Endodermal cell (in vitro differentiated cells): ENCODE measurements at regions not wholly inside any gene's neighbourhood (a gene's known extent, or its start where the extent isn't known, plus 50 kb on each side); places are given as distances from the start of the nearest gene placed in this dataset.

Experiments
- DNase-seq: peaks from one replicate; pipeline ENCODE4 v3.0.0-alpha.2; 2017
- H3K27ac ChIP-seq: 2 replicates; pipeline ENCODE4 v1.5.1; 2013; ENCODE audit warnings: mild to moderate bottlenecking, low read depth, low read length, moderate library complexity
- H3K27me3 ChIP-seq: 2 replicates; pipeline ENCODE4 v1.6.1; 2013; ENCODE audit warnings: mild to moderate bottlenecking, low read length, moderate library complexity; ENCODE audit not compliant: insufficient read depth, control insufficient read depth, poor library complexity, severe bottlenecking
- H3K36me3 ChIP-seq: 2 replicates; pipeline ENCODE4 v1.7.0; 2013; ENCODE audit warnings: mild to moderate bottlenecking, low read length, moderate library complexity; ENCODE audit not compliant: control insufficient read depth, insufficient read depth
- H3K4me1 ChIP-seq: one replicate; pipeline ENCODE4 v1.7.0; 2013; ENCODE audit warnings: low read length; ENCODE audit not compliant: control insufficient read depth, insufficient read depth
- H3K4me3 ChIP-seq: 2 replicates; pipeline ENCODE4 v1.5.1; 2013; ENCODE audit warnings: mild to moderate bottlenecking, low read length, moderate library complexity
- H3K9ac ChIP-seq: 2 replicates; pipeline ENCODE4 v1.6.1; 2013; ENCODE audit warnings: mild to moderate bottlenecking, low read length, moderate library complexity; ENCODE audit not compliant: poor library complexity, severe bottlenecking; ENCODE audit errors: extremely low read depth
- H3K9me3 ChIP-seq: 2 replicates; pipeline ENCODE4 v1.6.1; 2013; ENCODE audit warnings: mild to moderate bottlenecking, low read length, moderate library complexity; ENCODE audit not compliant: control insufficient read depth
- H3K27ac Mint-ChIP-seq: 2 replicates; pipeline ENCODE4 v1.8.0; 2020; ENCODE audit warnings: mixed read lengths
- H3K27me3 Mint-ChIP-seq: 2 replicates; pipeline ENCODE4 v1.8.0; 2021; ENCODE audit warnings: mild to moderate bottlenecking, mixed read lengths; ENCODE audit not compliant: insufficient read depth
- H3K36me3 Mint-ChIP-seq: 2 replicates; pipeline ENCODE4 v1.8.0; 2020; ENCODE audit warnings: low read depth, mixed read lengths
- H3K4me1 Mint-ChIP-seq: 2 replicates; pipeline ENCODE4 v1.8.0; 2020; ENCODE audit warnings: mixed read lengths
- H3K4me3 Mint-ChIP-seq: 2 replicates; pipeline ENCODE4 v1.8.0; 2020; ENCODE audit warnings: mild to moderate bottlenecking, moderate library complexity, mixed read lengths
- H3K9me3 Mint-ChIP-seq: 2 replicates; pipeline ENCODE4 v1.8.0; 2020; ENCODE audit warnings: mild to moderate bottlenecking, mixed read lengths
- WGBS, 2 experiments: methylation state at CpG; one replicate each; pipeline versions ENCODE4 v1.1.5 to v1.1.7; 2013; ENCODE audit warnings: missing lambda C conversion rate in 2 of 2, mixed read lengths in 1 of 2; ENCODE audit not compliant: insufficient coverage in 1 of 2, insufficient read length in 1 of 2; 5-methylcytosine and 5-hydroxymethylcytosine counted together
- TF ChIP-seq, protein P1 (sequence below): fragments of 200-600 bp; sonication (generic); conservative IDR thresholded peaks from 2 replicates; pipeline ENCODE4 v1.5.0; 2021; ENCODE audit warnings: antibody characterized with exemption, mild to moderate bottlenecking

DNA sequence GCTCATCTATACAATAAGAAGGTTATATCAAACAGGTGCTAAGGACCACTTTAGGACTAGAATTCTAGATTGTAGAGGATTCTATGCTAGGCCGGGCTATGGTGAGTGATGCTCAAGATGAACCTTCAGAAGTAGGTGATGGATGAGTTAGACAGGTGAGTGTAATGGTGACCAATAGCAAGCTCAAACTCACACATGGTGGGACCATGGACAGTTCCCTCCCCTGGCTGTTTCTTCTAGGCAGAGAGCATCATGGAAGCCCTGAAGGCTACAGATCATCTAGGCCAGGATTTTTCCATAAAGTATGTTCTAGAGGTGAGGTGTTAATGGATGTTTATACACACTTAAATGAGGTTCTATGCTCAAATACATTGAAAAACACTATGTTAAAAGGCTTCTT is 162.2 kb upstream of the WDR11 start:
- no peak overlapping the region for H3K27ac Mint-ChIP-seq
- peaks cover 25% of the 10 kb centered on the region for H3K4me1 Mint-ChIP-seq
- WGBS, 2 experiments, result 83 to 100% methylated on average over 1 of the region's 1 CpG
- H3K4me1 ChIP-seq, result peaks cover 13% of the 10 kb centered on the region
- H3K36me3 Mint-ChIP-seq, result no peaks in the 10 kb centered on the region
- no peak overlapping the region for H3K4me3 ChIP-seq
- DNase-seq, result peak; percentile 79
- no peak overlapping the region for H3K9ac ChIP-seq
- no peaks in the 10 kb centered on the region for H3K36me3 ChIP-seq
- no peak overlapping the region for H3K27ac ChIP-seq
- H3K4me3 Mint-ChIP-seq, result no peak overlapping the region
- peaks cover 9% of the 10 kb centered on the region for H3K9me3 Mint-ChIP-seq
- no peaks in the 10 kb centered on the region for H3K27me3 ChIP-seq
- no peaks in the 10 kb centered on the region for H3K27me3 Mint-ChIP-seq
- TF ChIP-seq, protein P1, sequence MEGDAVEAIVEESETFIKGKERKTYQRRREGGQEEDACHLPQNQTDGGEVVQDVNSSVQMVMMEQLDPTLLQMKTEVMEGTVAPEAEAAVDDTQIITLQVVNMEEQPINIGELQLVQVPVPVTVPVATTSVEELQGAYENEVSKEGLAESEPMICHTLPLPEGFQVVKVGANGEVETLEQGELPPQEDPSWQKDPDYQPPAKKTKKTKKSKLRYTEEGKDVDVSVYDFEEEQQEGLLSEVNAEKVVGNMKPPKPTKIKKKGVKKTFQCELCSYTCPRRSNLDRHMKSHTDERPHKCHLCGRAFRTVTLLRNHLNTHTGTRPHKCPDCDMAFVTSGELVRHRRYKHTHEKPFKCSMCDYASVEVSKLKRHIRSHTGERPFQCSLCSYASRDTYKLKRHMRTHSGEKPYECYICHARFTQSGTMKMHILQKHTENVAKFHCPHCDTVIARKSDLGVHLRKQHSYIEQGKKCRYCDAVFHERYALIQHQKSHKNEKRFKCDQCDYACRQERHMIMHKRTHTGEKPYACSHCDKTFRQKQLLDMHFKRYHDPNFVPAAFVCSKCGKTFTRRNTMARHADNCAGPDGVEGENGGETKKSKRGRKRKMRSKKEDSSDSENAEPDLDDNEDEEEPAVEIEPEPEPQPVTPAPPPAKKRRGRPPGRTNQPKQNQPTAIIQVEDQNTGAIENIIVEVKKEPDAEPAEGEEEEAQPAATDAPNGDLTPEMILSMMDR, result no peak
- H3K9me3 ChIP-seq, result no peaks in the 10 kb centered on the region

DNA sequence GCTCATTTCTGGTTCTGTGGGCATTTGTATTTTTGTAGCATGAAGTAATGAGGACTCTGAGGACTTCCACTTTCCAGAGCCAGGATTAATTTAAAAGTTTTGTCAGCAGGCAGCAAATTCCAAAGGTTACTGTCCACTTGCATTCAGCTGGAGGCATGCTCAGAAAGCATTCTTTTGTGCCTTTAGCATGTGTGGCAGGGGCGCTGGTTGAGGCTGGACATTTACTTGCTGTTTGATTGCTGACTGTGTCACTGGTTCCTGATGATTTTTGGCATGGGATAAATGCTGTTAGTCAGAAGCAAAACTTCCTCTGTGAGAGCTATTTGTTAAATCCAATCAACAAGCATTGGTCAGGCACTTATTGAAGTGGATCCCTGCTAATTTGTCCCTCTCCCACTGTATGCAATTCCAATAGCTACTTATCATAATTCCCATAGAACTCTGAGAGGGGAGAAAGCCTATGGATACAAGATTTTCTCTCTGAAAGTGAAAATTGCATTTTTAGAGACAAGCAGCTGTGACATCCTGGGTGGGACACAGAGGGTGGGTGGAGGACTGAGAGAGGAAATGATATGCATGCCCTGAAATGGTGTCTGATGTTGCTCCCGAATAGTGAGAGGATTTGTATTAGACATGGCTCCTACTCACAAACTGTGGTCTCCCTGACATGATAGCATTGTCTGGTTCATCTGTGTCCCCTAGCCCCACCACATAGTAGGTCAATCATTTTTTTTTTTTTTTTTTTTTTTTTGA is 161.2 kb upstream of the WDR11 start:
- Histone ChIP-seq H3K9me3 (no peaks in the 10 kb centered on the region), H3K4me1 (peaks cover 9% of the 10 kb centered on the region), H3K36me3 (no peaks in the 10 kb centered on the region), H3K4me3 (no peak overlapping the region), H3K9ac (no peak overlapping the region), H3K27ac (no peak overlapping the region), H3K27me3 (no peaks in the 10 kb centered on the region)
- H3K27me3 Mint-ChIP-seq, result no peaks in the 10 kb centered on the region
- H3K4me3 Mint-ChIP-seq, result no peak overlapping the region
- DNase-seq, result no peak
- no peaks in the 10 kb centered on the region for H3K36me3 Mint-ChIP-seq
- H3K4me1 Mint-ChIP-seq, result peaks cover 16% of the 10 kb centered on the region
- H3K27ac Mint-ChIP-seq, result no peak overlapping the region
- 84 to 100% methylated on average over 1 to 2 of the region's 2 CpGs for WGBS, 2 experiments
- TF ChIP-seq, protein P1, result no peak
- peaks cover 16% of the 10 kb centered on the region for H3K9me3 Mint-ChIP-seq

DNA sequence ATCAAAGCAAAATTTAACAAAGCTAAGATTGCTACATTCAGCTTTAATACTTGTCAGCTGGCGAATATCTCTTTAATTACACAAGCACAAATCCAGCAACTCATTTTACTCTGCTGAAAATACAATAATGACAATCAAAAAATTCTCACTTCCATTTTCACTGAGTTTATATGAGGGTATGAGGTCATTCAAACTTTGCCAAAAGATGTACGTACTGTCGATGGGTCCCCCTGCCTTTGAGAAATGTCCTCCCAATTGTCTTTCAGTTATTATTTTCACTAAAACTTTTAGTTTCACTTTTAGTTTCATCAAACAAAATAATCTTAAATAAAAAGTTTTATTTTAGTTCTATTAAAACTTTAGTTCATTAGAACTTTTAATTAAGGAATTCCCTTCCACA is 159.5 kb upstream of the WDR11 start:
- Histone ChIP-seq H3K9ac (no peak overlapping the region), H3K4me1 (no peaks in the 10 kb centered on the region), H3K4me3 (no peak overlapping the region), H3K27me3 (no peaks in the 10 kb centered on the region), H3K36me3 (no peaks in the 10 kb centered on the region), H3K9me3 (peaks cover under 1% of the 10 kb centered on the region), H3K27ac (no peak overlapping the region)
- Mint-ChIP-seq H3K36me3 (no peaks in the 10 kb centered on the region), H3K27me3 (no peaks in the 10 kb centered on the region), H3K4me3 (no peak overlapping the region), H3K27ac (no peak overlapping the region), H3K9me3 (peaks cover 16% of the 10 kb centered on the region), H3K4me1 (peaks cover 3% of the 10 kb centered on the region)
- DNase-seq, result no peak
- 84% methylated on average over 3 of the region's 3 CpGs; no CpG with 5 or more reads in 1 of the 2 experiments for WGBS, 2 experiments
- TF ChIP-seq, protein P1, result no peak
